Left ventricle myocardium inferior (tissue), 1 donor: ENCODE measurements at regions not wholly inside any gene's neighbourhood (a gene's known extent, or its start where the extent isn't known, plus 50 kb on each side); places are given as distances from the start of the nearest gene placed in this dataset.

Experiments used
- DNase-seq: peaks from one replicate; pipeline ENCODE4 v3.0.0-alpha.2; 2020
- H3K27ac ChIP-seq: fragments of 200-600 bp; replicated peaks from 2 replicates; pipeline ENCODE4 v1.8.0; 2021
- H3K27me3 ChIP-seq: fragments of 200-600 bp; 2 replicates; pipeline ENCODE4 v1.8.0; 2021; ENCODE audit warnings: low read depth
- H3K36me3 ChIP-seq: fragments of 200-600 bp; 2 replicates; pipeline ENCODE4 v1.8.0; 2021
- H3K4me1 ChIP-seq: fragments of 200-600 bp; 2 replicates; pipeline ENCODE4 v1.8.0; 2021
- H3K4me3 ChIP-seq: fragments of 200-600 bp; 2 replicates; pipeline ENCODE4 v1.8.0; 2021; ENCODE audit warnings: mild to moderate bottlenecking, moderate library complexity
- H3K9me3 ChIP-seq: fragments of 200-600 bp; replicated peaks from 2 replicates; pipeline ENCODE4 v1.8.0; 2021
- CTCF ChIP-seq: fragments of 200-600 bp; IDR thresholded peaks from 2 replicates; pipeline ENCODE4 v1.8.0; 2021; ENCODE audit warnings: antibody characterized with exemption, mild to moderate bottlenecking, borderline replicate concordance
- intact Hi-C: fragments of 100-400 bp; cut with micrococcal nuclease; formaldehyde crosslinking; loops from one replicate; pipeline ENCODE4 v1.11.0; 2022
- donor health status: DM: no; HTN: yes; CAD: no; lungs with severe emphysema.

GRCh38 chr5:156137071-156137869 lies 189.7 kb upstream of the SGCD start:
- DNase-seq, result no peak
- intact Hi-C loops, result no loop called here
- Histone ChIP-seq H3K9me3 (peaks cover 1% of the 10 kb centered on the region), H3K27me3 (no peaks in the 10 kb centered on the region), H3K4me1 (no peaks in the 10 kb centered on the region), H3K27ac (no peak overlapping the region), H3K4me3 (no peak overlapping the region), H3K36me3 (no peaks in the 10 kb centered on the region)
- no peak for TF ChIP-seq CTCF

DNA sequence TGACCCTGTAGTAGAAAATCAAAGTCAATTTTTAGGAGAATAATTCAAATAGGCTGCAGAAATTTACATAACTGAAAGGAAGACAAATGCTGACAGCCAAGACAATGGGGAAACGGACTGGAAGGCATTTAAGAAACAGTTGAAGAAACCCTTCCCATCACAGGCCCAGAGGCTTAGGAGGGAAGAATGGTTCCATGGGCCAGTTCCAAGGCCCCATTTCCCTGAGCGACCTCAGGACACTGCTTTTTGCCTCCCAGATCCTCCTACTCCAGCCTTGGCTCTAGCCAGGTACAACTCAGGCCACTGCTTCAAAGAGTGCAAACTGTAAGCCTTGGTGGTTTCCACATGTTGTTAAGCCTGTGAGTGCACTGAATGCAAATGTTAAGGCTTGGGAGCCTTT lies 184.1 kb upstream of the SGCD start:
- Histone ChIP-seq H3K4me1 (peaks cover 7% of the 10 kb centered on the region), H3K36me3 (no peaks in the 10 kb centered on the region), H3K9me3 (peaks cover 14% of the 10 kb centered on the region), H3K4me3 (no peak overlapping the region), H3K27me3 (no peaks in the 10 kb centered on the region), H3K27ac (no peak overlapping the region)
- intact Hi-C loops, result no loop called here
- TF ChIP-seq CTCF, result no peak
- DNase-seq, result no peak

DNA sequence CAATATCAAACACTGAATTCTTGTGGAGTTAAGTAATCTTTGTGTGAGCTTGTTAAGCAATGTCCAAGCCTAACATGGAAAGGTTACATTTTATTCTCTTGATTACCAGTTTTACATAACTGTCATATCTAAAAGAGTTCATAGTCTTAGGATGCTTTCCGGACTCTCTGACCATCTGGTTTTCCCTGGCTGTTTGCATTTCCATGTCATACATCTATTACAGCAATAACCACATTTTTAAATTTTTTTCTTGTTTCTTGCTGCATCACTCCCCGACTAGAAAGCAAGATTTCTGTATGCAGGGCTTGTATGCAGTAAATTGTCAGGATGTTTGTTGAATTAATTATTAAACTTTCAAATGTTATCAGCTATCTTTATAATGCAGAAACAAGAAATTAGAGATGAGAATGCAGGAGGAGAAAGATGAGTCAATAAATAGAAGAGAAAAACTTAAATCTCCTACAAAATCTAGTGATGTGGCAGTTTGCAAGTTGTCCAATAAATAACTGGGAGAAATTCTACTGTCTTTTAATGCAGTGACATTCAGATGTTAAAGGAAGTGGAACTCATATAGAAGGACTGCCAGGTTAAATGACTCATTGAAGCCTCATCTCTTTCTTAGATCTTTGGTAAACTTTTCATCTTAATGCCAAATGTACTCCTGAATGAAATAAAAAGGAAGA lies 179.6 kb upstream of the SGCD start:
- intact Hi-C loops, result no loop called here
- TF ChIP-seq CTCF, result no peak
- DNase-seq, result no peak
- Histone ChIP-seq H3K4me1 (peaks cover 18% of the 10 kb centered on the region), H3K27ac (no peak overlapping the region), H3K36me3 (no peaks in the 10 kb centered on the region), H3K4me3 (no peak overlapping the region), H3K27me3 (no peaks in the 10 kb centered on the region), H3K9me3 (peaks cover 12% of the 10 kb centered on the region)

DNA sequence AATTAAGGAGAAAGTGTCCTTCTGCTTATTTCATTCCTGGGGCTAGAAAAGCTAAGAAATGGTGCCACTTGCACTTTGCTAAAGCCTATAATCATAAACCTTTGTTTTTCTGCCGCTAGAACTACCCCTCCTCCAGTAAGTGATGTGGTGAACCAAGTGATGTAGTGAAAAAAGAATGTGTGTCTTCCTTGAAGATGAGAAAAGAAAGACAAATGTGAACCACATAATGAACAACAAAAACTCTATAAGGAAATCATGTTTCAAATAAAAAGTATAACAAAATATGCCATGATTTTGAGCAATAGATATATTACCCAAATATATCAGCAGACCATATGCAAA lies 179.0 kb upstream of the SGCD start:
- intact Hi-C loops, result no loop called here
- no peak overlapping the region for H3K27ac ChIP-seq
- DNase-seq, result no peak

DNA sequence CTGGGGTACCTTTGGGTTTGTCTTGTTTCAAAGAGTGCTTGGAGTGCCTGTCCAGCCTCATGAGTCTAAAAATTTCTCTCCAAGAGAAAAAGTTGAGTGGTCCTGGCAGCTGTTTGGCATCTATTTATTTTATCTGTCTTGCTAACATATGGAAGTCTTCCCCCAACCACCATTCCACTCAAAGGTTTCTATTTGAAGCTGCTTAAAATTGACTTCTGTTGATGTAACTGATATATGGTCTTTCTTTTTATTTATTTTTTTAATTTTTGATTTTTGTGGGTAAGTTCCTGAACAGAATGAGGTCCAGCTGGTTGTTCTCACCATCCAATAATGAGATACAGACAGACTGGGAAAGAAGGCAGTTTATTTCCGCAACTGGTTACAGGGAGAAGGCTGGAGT lies 178.7 kb upstream of the SGCD start:
- Histone ChIP-seq H3K9me3 (peaks cover 3% of the 10 kb centered on the region), H3K27ac (no peak overlapping the region), H3K4me3 (no peak overlapping the region), H3K36me3 (no peaks in the 10 kb centered on the region), H3K27me3 (no peaks in the 10 kb centered on the region), H3K4me1 (peaks cover 18% of the 10 kb centered on the region)
- intact Hi-C loops, result no loop called here
- DNase-seq, result no peak
- no peak for TF ChIP-seq CTCF

More for the DNA sequence above, 179.0 kb upstream of the SGCD start:
- no peak for TF ChIP-seq CTCF
- Histone ChIP-seq H3K27me3 (no peaks in the 10 kb centered on the region), H3K36me3 (no peaks in the 10 kb centered on the region), H3K4me3 (no peak overlapping the region), H3K4me1 (peaks cover 18% of the 10 kb centered on the region), H3K9me3 (peaks cover 7% of the 10 kb centered on the region)
